Endothelial cell of umbilical vein (primary cell): ENCODE measurements at regions not wholly inside any gene's neighbourhood (a gene's known extent, or its start where the extent isn't known, plus 50 kb on each side); places are given as distances from the start of the nearest gene placed in this dataset.

Source experiments
- BruUV-seq: library from RNA; stranded (reverse); fragments of 400-500 nt; replicated peaks from 2 replicates; lab custom pipeline; 2021; lab: Mats Ljungman, UMichigan
- CTCF ChIA-PET: fragments of 300-600, 350-600 bp; sonication (Branson Sonifier 250); formaldehyde crosslinking; loops from one replicate; lab custom pipeline; 2021; ENCODE audit warnings: antibody characterized with exemption, inconsistent platforms; lab: Charles Lee
- POLR2A ChIA-PET: fragments of 300-600, 350-600 bp; sonication (Branson Sonifier 250); formaldehyde crosslinking; loops from one replicate; lab custom pipeline; 2021; ENCODE audit warnings: antibody characterized with exemption, inconsistent platforms; lab: Charles Lee
- DNase-seq: peaks from one replicate; pipeline ENCODE4 v3.0.0-alpha.2; 2011; ENCODE audit warnings: low read depth, low spot score
- FAIRE-seq: peaks from 2 replicates; lab custom pipeline; 2011; peaks lifted over from hg19 to GRCh38; lab: Jason Lieb, UNC
- H2AFZ ChIP-seq: 2 replicates; pipeline ENCODE4 v1.6.0; 2012; ENCODE audit warnings: low read depth, low read length, control low read depth, inconsistent platforms
- H3K27ac ChIP-seq: 2 replicates; pipeline ENCODE4 v1.5.1; 2011; ENCODE audit warnings: low read depth, mild to moderate bottlenecking, control low read depth, low read length, moderate library complexity; ENCODE audit not compliant: insufficient read depth
- H3K27me3 ChIP-seq, 2 experiments: 2 replicates each; pipeline versions ENCODE4 v1.6.0 to v1.6.1; 2011; ENCODE audit warnings: low read length in 2 of 2, mixed read lengths in 1 of 2; ENCODE audit not compliant: control insufficient read depth in 2 of 2, insufficient read depth in 2 of 2
- H3K36me3 ChIP-seq, 2 experiments: 2 replicates in 1 of 2; 3 replicates in 1 of 2; pipeline ENCODE4 v1.5.1; 2011; ENCODE audit warnings: low read length in 2 of 2, mild to moderate bottlenecking in 1 of 2, moderate library complexity in 1 of 2; ENCODE audit not compliant: control insufficient read depth in 2 of 2, insufficient read depth in 2 of 2; ENCODE audit errors: extremely low read depth in 1 of 2
- H3K4me1 ChIP-seq: 3 replicates; pipeline ENCODE4 v1.5.1; 2011; ENCODE audit warnings: mild to moderate bottlenecking, low read length; ENCODE audit not compliant: control insufficient read depth, insufficient read depth; ENCODE audit errors: extremely low read depth
- H3K4me2 ChIP-seq: 2 replicates; pipeline ENCODE4 v1.6.1; 2011; ENCODE audit warnings: low read length, control low read depth, mixed read lengths; ENCODE audit not compliant: insufficient read depth
- H3K4me3 ChIP-seq, 3 experiments: fragments of 200-600 bp in 1 of 3; sonication (generic), shearing (Covaris generic) in 1 of 3; replicated peaks in 1 of 3; 2 replicates each; pipeline ENCODE4 v1.5.1; 2011 to 2016; ENCODE audit warnings: control low read depth in 3 of 3, low read length in 3 of 3, mild to moderate bottlenecking in 2 of 3, inconsistent platforms in 1 of 3, low read depth in 1 of 3, moderate library complexity in 1 of 3; ENCODE audit not compliant: insufficient read depth in 1 of 3
- H3K79me2 ChIP-seq: 2 replicates; pipeline ENCODE4 v1.6.0; 2012; ENCODE audit warnings: low read length, inconsistent platforms; ENCODE audit not compliant: control insufficient read depth, insufficient read depth
- H3K9ac ChIP-seq: replicated peaks from 2 replicates; pipeline ENCODE3; 2011; ENCODE audit warnings: low read length, control low read depth; ENCODE audit not compliant: insufficient read depth; ENCODE audit errors: extremely low read depth
- H3K9me1 ChIP-seq: replicated peaks from 3 replicates; pipeline ENCODE4 v1.6.0; 2011; ENCODE audit warnings: mild to moderate bottlenecking, low read length; ENCODE audit not compliant: control insufficient read depth, insufficient read depth; ENCODE audit errors: extremely low read depth
- H3K9me3 ChIP-seq: replicated peaks from 2 replicates; pipeline ENCODE4 v1.5.1; 2012; ENCODE audit warnings: low read length, inconsistent platforms; ENCODE audit not compliant: control insufficient read depth, insufficient read depth
- H4K20me1 ChIP-seq: replicated peaks from 2 replicates; pipeline ENCODE3; 2011; ENCODE audit warnings: mild to moderate bottlenecking, low read length; ENCODE audit not compliant: control insufficient read depth, insufficient read depth; ENCODE audit errors: extremely low read depth
- CTCF ChIP-seq, 2 donors: IDR thresholded peaks; 1 replicate in 1 of 2; 2 replicates in 1 of 2; pipeline ENCODE4 v1.5.1; 2011; ENCODE audit warnings: low read length in 2 of 2, mild to moderate bottlenecking in 2 of 2, moderate library complexity in 2 of 2, control low read depth in 1 of 2, inconsistent platforms in 1 of 2, low read depth in 1 of 2; ENCODE audit not compliant: insufficient read depth in 1 of 2; ENCODE audit errors: extremely low read depth in 1 of 2
- EZH2 ChIP-seq: IDR thresholded peaks from 2 replicates; pipeline ENCODE4 v1.6.1; 2012; ENCODE audit warnings: borderline replicate concordance, low read depth, mild to moderate bottlenecking, moderate library complexity, low read length, inconsistent platforms; ENCODE audit not compliant: severe bottlenecking
- FOS ChIP-seq: IDR thresholded peaks from 2 replicates; pipeline ENCODE4 v1.6.1; 2011; ENCODE audit warnings: mild to moderate bottlenecking, low read length, moderate library complexity, borderline replicate concordance; ENCODE audit not compliant: insufficient read depth
- GATA2 ChIP-seq: IDR thresholded peaks from 2 replicates; pipeline ENCODE4 v1.7.0; 2011; ENCODE audit warnings: low read depth, mild to moderate bottlenecking, moderate library complexity, mixed read lengths, low read length; ENCODE audit not compliant: insufficient read length, insufficient read depth
- JUN ChIP-seq: IDR thresholded peaks from 2 replicates; pipeline ENCODE4 v1.6.1; 2011; ENCODE audit warnings: borderline replicate concordance, low read depth; ENCODE audit not compliant: insufficient read length, insufficient read depth
- MAX ChIP-seq: IDR thresholded peaks from 2 replicates; pipeline ENCODE4 v1.6.1; 2011; ENCODE audit not compliant: insufficient read depth, insufficient read length
- MYC ChIP-seq: IDR thresholded peaks from one replicate; pipeline ENCODE4 v1.6.1; 2011; ENCODE audit warnings: mild to moderate bottlenecking, low read depth, low read length
- POLR2A ChIP-seq: IDR thresholded peaks from 2 replicates; pipeline ENCODE4 v1.6.1; 2012; ENCODE audit warnings: low read depth, mild to moderate bottlenecking, control low read depth, low read length
- POLR2AphosphoS5 ChIP-seq: IDR thresholded peaks from 2 replicates; pipeline ENCODE4 v1.6.1; 2012; ENCODE audit warnings: low read depth, mild to moderate bottlenecking, control low read depth, low read length, moderate library complexity; ENCODE audit not compliant: insufficient read depth
- dilution Hi-C: fragments of 300-500 bp; cut with MboI; formaldehyde crosslinking; loops from one replicate; pipeline ENCODE4 v1.15.0; 2019; ENCODE audit warnings: low sequenced_read_pairs; ENCODE audit not compliant: extremely low pct_ligation_motif_present
- intact Hi-C: fragments of 100-400 bp; cut with micrococcal nuclease; formaldehyde crosslinking; loops from one replicate; pipeline ENCODE4 v1.10.0; 2022

GRCh38 chr18:62446511-62446910 lies 76.3 kb upstream of the ZCCHC2 start:
- intact Hi-C loops, result no loop called here
- H3K27ac ChIP-seq, result no peak overlapping the region
- no peaks in the 10 kb centered on the region for H3K36me3 ChIP-seq
- H3K27me3 ChIP-seq, result no peaks in the 10 kb centered on the region
- CTCF ChIA-PET, result interaction anchor here (1.0 to 2.1 kb wide), 2 partner anchors 9 to 21 kb away, joined by 5 to 10 read pairs; no protein-coding TSS in a partner anchor
- H2AFZ ChIP-seq, result no peak overlapping the region
- H3K4me3 ChIP-seq, result no peak overlapping the region
- H4K20me1 ChIP-seq, result no peaks in the 10 kb centered on the region
- H3K9me1 ChIP-seq, result no peaks in the 10 kb centered on the region
- H3K4me1 ChIP-seq, result peaks cover 18% of the 10 kb centered on the region
- no peak overlapping the region for H3K9ac ChIP-seq
- no peaks in the 10 kb centered on the region for H3K9me3 ChIP-seq
- DNase-seq (no peak), FAIRE-seq (no peak)
- POLR2A ChIA-PET, result no interaction called here
- no TSS peak for BruUV-seq
- dilution Hi-C loops, result no loop called here
- H3K4me2 ChIP-seq, result no peak overlapping the region
- H3K79me2 ChIP-seq, result no peaks in the 10 kb centered on the region
- no peak for TF ChIP-seq JUN
- no peak for TF ChIP-seq POLR2AphosphoS5
- no peak for TF ChIP-seq FOS
- no peak for TF ChIP-seq MAX
- no peak for TF ChIP-seq CTCF (IDR thresholded peaks at IDR 0.05; ENCODE audit: extremely low read depth in 1 of 2, insufficient read depth in 1 of 2, low read depth in 1 of 2, low read length in 2 of 2)
- TF ChIP-seq MYC, result no peak
- no peak for TF ChIP-seq EZH2
- no peak for TF ChIP-seq GATA2
- no peak for TF ChIP-seq POLR2A
